GM23338 (cell line): ENCODE measurements at regions not wholly inside any gene's neighbourhood (a gene's known extent, or its start where the extent isn't known, plus 50 kb on each side); places are given as distances from the start of the nearest gene placed in this dataset.

ENCODE experiments used
- CTCF ChIP-seq, 2 experiments: fragments of 200-600 bp in 1 of 2; sonication (generic) in 1 of 2; conservative IDR thresholded peaks; 2 replicates each; pipeline versions ENCODE4 v1.5.1 to v1.6.1; 2016 to 2017; ENCODE audit warnings: antibody characterized with exemption in 2 of 2, low read depth in 2 of 2, mild to moderate bottlenecking in 2 of 2, moderate library complexity in 1 of 2
- EZH2 ChIP-seq: fragments of 200-600 bp; sonication (generic); IDR thresholded peaks from one replicate; pipeline ENCODE4 v1.8.0; 2017; ENCODE audit warnings: antibody characterized with exemption, mild to moderate bottlenecking, low read depth; ENCODE audit not compliant: unreplicated experiment
- EZH2phosphoT487 ChIP-seq: fragments of 200-600 bp; sonication (generic); IDR thresholded peaks from one replicate; pipeline ENCODE4 v1.8.1; 2018; ENCODE audit warnings: antibody characterized with exemption; ENCODE audit not compliant: unreplicated experiment
- POLR2AphosphoS5 ChIP-seq: IDR thresholded peaks from 2 replicates; pipeline ENCODE4 v1.6.1; 2016; ENCODE audit warnings: antibody characterized with exemption, low read depth
- REST ChIP-seq: IDR thresholded peaks from one replicate; pipeline ENCODE4 v1.6.1; 2018; ENCODE audit warnings: antibody characterized with exemption; ENCODE audit not compliant: unreplicated experiment

DNA sequence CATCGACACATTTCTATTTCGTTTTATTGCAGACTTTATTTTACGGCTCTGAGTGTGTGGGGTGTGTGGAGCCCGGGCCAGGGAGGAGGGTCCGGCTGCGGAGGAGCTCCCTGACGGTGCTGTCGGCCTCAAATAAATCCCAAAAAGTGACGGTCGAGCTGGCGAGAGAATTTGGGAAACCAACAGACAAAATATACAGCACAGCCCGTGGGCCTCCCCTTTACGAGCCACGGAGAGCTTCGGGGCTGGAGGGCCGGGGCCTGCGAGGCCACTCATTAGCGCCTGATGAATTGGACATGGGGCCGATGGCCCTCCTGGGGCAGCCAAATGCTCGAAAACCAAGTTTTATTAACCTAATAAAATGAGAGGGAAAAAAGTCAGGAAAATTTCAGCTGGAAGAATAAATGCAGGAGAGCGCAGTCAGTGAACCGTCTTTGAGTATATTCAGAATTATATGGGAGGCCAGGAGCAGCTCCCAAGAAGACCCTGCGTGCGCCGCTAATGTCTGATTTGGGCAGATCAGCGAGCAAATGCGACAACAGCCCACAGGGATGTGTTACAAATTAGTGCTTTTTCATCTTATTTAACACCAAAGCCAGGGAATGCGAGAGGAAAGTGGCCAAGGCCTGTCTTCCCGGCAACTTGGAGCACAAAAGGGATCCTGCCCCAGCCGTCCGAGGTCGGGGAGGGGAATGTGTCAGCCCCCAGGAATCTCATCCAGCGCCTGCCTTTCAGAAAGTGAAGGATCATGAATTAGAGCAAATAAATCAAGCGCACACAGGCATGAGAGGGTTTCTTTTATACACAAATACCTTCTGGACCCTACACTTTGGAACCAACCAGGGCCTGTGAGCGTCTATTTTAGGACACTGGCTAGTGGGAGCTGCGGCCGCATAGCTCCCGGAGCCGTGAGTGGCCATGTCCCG lies 249.1 kb downstream of the C16orf95 start:
- no peak for TF ChIP-seq CTCF (conservative IDR thresholded peaks at IDR 0.05; ENCODE audit: low read depth in 2 of 2)
- TF ChIP-seq EZH2 = no peak
- TF ChIP-seq REST = no peak
- no peak for TF ChIP-seq POLR2AphosphoS5
- no peak for TF ChIP-seq EZH2phosphoT487
